Stimulated activated CD8-positive, alpha-beta memory T cell treated with anti-CD3 and anti-CD28 coated beads, Interleukin-12 subunit alpha, Interleukin-12 subunit beta, amount 100 ng/mL, for 24 hours (primary cell): ENCODE measurements at regions not wholly inside any gene's neighbourhood (a gene's known extent, or its start where the extent isn't known, plus 50 kb on each side); places are given as distances from the start of the nearest gene placed in this dataset.
"Not testable (repeated sequence)": the region's sequence is repeated elsewhere in the genome, so short reads cannot be mapped to it uniquely, and the experiment has no call there.

Experiments used
- DNase-seq: peaks from one replicate; pipeline ENCODE4 v3.0.0-alpha.2; 2020; ENCODE audit errors: extremely low read depth

DNA sequence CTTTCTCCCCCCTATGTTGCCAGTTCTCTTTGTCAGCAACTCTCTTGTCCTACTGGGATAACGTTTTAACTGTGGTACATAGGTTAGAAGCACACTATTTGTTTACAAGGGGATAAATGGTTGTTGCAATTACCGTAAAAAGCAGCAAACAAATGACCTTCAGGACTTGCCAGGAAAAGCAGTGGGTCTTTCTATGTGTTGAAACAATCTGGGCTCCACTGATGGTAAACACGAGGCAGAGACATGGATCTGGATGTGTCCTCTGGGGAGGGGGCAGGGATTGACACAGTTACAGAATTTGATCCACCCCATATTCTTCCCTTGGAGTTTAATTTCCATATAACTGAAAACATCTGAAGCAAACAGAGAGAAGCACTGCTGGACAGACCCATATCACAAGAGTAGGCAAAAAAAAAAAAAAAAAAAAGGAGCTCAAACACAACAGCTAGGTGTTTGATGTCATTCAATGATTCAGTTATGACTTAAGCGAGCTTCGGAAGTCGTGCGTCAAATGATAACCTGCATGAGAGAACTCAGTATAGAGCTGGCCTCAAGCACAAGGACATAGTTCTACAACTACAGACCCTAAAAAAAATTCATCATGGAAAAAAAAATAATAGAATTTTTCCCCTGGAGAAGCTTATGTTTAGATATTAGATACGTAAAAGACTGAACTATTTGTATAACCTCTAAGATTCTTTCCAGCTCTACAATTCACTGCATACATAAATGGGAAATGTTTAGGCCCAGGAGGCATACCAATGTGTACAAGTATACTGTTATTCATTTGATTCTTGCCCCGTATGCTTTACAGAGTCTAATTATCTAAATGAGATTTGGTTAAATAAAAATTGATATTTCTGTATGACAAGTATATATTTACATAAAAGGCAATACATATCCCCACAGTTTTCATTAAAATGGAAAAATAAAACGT is 127.7 kb downstream of the ALDH8A1 start:
- no peak for DNase-seq

- no peak for DNase-seq
Measured at GRCh38 chr6:134821397-134821796, 128.5 kb downstream of the ALDH8A1 start.

GRCh38 chr6:134819863-134820800 is 129.8 kb downstream of the ALDH8A1 start:
- no peak for DNase-seq

- DNase-seq, result no peak
Measured at GRCh38 chr6:134819236-134819635, 130.7 kb downstream of the ALDH8A1 start.

DNA sequence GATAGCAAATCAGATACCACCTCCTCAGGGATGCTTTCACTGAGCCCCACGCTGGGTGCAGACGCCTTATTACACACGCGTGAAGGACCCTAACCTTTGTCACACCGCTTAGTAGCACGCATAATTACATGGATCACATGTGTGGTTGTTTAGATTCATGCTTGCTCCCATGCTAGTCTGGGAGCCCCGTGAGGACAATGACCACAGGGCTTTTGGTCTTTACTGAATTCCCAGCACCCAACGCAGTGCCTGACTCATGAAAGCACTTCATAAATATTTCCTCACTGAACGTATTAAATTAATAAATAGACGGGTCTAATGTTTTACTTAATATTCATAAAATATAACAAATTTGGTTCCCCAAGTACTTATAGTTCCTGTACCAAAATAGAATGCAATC is 132.5 kb downstream of the ALDH8A1 start:
- no peak for DNase-seq

DNA sequence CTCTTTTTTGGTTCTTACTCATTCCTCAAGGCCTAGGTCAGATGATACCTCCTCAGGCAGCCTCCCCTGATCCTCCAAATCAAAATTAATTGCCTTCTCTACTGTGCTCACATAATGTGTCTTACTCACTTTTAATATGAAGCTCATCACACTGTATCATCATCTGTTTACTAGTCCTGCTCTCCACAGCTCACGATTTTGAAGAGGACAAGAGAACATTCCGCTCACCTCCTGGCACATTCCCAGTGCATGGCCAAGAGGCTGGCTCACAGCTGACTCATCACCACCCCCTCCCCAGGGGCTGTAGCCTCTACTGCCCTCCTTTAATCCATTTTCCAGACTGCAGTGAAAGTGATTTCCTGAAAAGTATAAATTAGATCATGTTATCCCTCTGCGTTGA is 133.1 kb downstream of the ALDH8A1 start:
- no peak for DNase-seq

DNA sequence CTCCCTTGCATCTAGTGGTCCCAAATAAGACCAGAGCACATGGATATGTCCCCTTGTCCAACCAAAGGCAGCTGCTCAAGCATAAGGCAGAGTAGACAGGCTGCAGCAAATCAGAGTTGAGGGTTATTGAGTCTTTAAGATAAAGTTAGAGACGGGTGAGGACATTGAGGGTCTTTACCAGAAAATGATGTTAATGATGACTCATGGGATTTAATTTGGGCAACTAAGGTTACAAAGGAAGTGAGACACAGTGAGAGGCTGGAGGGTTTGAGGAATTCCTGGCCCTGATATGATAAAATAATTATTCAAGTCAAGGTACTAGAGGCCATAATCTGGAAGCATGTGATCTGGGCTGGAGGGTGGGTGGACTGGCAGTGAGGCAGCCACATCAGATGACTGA is 133.6 kb downstream of the ALDH8A1 start:
- no peak for DNase-seq

GRCh38 chr6:134814076-134814695 is 135.7 kb downstream of the ALDH8A1 start:
- no peak for DNase-seq

DNA sequence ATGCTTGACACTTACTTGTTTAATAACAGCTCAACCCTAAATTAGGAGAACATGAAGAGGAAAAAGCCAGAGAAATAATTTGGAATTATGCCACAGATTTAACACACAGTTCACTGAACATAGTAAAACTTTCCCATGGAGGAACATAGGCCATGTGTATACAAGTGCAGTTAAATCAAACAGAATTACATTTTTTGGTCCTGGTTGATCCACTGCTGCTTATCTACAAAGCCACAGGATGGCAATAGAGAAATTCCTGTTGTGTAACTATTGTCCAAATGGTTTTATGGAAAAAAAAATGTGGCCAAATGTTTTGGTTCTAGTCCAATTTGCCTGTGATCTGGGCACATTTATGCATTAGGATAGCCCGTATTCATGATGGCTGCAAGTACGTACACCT is 136.8 kb downstream of the ALDH8A1 start:
- no peak for DNase-seq

DNA sequence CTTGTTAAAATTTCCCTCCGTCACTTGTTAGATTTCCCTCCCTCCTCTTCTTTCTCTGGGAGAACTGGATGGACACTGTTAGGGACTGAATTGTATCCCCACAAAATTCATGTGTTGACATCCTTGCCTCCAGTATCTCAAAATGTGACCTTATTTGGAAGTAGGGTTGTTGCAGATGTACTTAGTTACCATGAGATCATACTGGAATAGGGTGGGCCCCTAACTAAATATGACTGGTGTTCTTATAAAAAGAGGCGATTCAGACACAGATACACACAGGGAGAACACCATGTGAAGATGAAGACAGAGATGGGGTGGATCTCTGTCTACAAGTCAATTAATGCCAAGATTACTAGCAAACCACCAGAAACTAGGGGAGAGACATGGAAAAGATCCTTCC is 139.5 kb downstream of the ALDH8A1 start:
- DNase-seq, result no peak

DNA sequence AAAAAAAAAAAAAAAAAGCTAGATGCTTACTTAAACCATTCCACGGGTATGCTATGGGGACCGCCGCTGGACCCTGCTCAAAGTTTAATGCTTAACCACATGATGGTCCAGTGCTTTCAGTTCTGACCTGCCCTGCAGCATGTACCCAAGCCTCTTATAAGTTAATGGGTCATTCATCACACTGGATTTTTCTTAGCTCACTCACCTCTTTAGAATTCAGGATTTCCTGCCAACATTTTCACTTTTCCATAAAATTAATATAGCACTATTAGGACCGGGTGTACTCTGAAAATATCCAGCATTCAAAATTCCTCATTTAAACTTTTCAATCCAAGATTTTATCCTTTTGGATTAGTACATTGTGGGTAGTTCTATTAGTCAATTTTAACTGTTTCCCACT is 140.8 kb downstream of the ALDH8A1 start:
- DNase-seq, result no peak

- DNase-seq, result no peak
Measured at GRCh38 chr6:134806180-134806798, 143.6 kb downstream of the ALDH8A1 start.

GRCh38 chr6:134805168-134805567 is 144.7 kb downstream of the ALDH8A1 start:
- DNase-seq, result no peak

DNA sequence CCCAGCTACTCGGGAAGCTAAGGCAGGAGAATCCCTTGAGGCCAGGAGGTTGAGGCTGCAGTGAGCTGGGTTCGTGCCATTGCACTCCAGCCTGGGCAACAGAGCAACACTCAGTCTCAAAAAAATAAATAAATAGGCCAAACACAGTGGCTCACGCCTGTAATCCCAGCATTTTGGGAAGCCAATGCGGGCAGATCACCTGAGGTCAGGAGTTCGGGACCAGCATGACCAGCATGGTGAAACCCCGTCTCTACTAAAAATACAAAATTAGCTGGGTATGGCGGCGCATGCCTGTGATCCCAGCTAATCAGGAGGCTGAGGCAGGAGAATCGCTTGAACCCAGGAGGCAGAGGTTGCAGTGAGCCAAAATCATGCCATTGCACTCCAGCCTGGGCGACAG is 145.6 kb downstream of the ALDH8A1 start:
- not testable (repeated sequence) for DNase-seq

- DNase-seq, result no peak
Measured at GRCh38 chr6:134802426-134803058, 147.4 kb downstream of the ALDH8A1 start.

GRCh38 chr6:134797400-134798113 is 152.3 kb downstream of the ALDH8A1 start:
- no peak for DNase-seq

DNA sequence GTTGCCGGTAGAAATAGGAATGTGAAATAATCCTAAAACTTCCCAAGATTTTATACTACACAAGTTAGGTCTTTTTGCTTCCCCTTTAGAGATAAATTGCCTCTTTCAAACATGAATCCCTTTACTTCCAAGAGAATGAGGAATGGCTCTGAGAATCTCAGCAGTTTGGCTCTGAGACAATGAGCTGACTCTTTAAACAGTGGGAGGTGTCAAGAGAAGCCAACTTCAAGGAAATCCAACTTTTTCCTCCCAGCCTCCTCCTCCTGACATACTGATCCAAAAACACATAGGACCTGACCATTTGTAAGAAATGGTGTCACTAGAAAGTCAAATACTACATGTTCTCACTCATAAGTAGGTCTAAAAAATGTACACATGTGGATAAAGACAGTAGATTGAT is 154.2 kb downstream of the ALDH8A1 start:
- no peak for DNase-seq

GRCh38 chr6:134795001-134795400 is 154.9 kb downstream of the ALDH8A1 start:
- no peak for DNase-seq

- DNase-seq, result not testable (repeated sequence)
Measured at GRCh38 chr6:134791243-134791843, 158.6 kb downstream of the ALDH8A1 start.

GRCh38 chr6:134787261-134787877 is 162.5 kb downstream of the ALDH8A1 start:
- DNase-seq, result no peak
